GM18498 (cell line): ENCODE measurements at regions not wholly inside any gene's neighbourhood (a gene's known extent, or its start where the extent isn't known, plus 50 kb on each side); places are given as distances from the start of the nearest gene placed in this dataset.

Experiments used
- ATAC-seq: cut with Tn5 transposase; IDR thresholded peaks from one replicate; pipeline ENCODE4 v1.9.1; 2021; ENCODE audit warnings: mild to moderate bottlenecking, moderate library complexity; ENCODE audit not compliant: unreplicated experiment

GRCh38 chr19:27792576-27793127, 1420.3 kb downstream of the UQCRFS1 start:
- ATAC-seq: no peak

GRCh38 chr19:27780367-27781075, 1432.4 kb downstream of the UQCRFS1 start:
- no peak for ATAC-seq

- ATAC-seq: no peak
Observed at GRCh38 chr19:27779954-27780353, 1433.0 kb downstream of the UQCRFS1 start.

- ATAC-seq: no peak
Observed at GRCh38 chr19:27777726-27778125, 1435.2 kb downstream of the UQCRFS1 start.

- ATAC-seq: no peak
Observed at GRCh38 chr19:27777242-27777641, 1435.7 kb downstream of the UQCRFS1 start.

GRCh38 chr19:27776524-27776923, 1436.4 kb downstream of the UQCRFS1 start:
- ATAC-seq: no peak

- ATAC-seq: no peak
Observed at GRCh38 chr19:27776020-27776419, 1436.9 kb downstream of the UQCRFS1 start.

GRCh38 chr19:27775395-27775794, 1437.6 kb downstream of the UQCRFS1 start:
- ATAC-seq: no peak

GRCh38 chr19:27774827-27775226, 1438.1 kb downstream of the UQCRFS1 start:
- ATAC-seq: no peak

GRCh38 chr19:27774337-27774736, 1438.6 kb downstream of the UQCRFS1 start:
- ATAC-seq: no peak

- ATAC-seq: no peak
Observed at GRCh38 chr19:27773318-27774094, 1439.4 kb downstream of the UQCRFS1 start.

- ATAC-seq: no peak
Observed at GRCh38 chr19:27772059-27772458, 1440.9 kb downstream of the UQCRFS1 start.

GRCh38 chr19:27770095-27770494, 1442.9 kb downstream of the UQCRFS1 start:
- no peak for ATAC-seq

GRCh38 chr19:27767234-27767633, 1445.7 kb downstream of the UQCRFS1 start:
- no peak for ATAC-seq

GRCh38 chr19:27765912-27766725, 1446.8 kb downstream of the UQCRFS1 start:
- no peak for ATAC-seq

GRCh38 chr19:27765397-27765796, 1447.6 kb downstream of the UQCRFS1 start:
- no peak for ATAC-seq

- no peak for ATAC-seq
Observed at GRCh38 chr19:27764186-27764804, 1448.7 kb downstream of the UQCRFS1 start.

GRCh38 chr19:27762933-27763332, 1450.0 kb downstream of the UQCRFS1 start:
- no peak for ATAC-seq

GRCh38 chr19:27759896-27760295, 1453.1 kb downstream of the UQCRFS1 start:
- no peak for ATAC-seq

GRCh38 chr19:27758626-27759505, 1454.1 kb downstream of the UQCRFS1 start:
- no peak for ATAC-seq
